ENCODE measurements at regions not wholly inside any gene's neighbourhood (a gene's known extent, or its start where the extent isn't known, plus 50 kb on each side); places are given as distances from the start of the nearest gene placed in this dataset.

DNA sequence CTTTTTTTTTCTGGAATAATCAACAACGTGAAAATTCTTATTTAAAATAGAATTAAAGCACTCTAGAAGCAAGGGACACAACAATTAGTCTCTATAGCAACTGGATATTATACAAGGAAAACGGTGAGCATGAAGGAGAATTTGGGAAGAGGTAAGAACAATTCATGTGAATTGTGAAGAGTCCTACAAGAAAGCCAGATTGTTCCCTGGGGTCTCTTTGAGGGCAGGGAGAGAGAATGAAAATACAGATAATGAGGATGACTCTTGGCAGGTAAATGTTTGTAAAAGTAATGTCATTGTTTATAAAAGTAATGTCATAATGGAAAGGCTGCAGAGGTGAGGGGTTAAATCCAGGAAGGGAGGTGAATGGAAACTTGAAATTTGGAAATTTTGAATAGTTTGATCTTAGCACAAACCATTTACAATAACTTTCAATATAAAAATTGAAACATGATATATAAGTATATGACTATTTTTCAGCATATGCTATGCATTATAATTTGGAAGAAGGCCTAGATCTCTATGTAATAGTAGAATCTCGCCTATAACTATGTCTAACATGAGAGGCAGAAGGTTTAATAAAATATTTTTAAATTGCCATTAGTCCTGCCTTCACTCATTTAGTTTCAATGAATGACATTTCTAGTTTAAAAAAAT lies 378.8 kb upstream of the DCN start:
- Mint-ChIP-seq H3K4me1 (ENCODE audit: low read depth) (no peaks in the 10 kb centered on the region), H3K9me3 (peaks cover 22% of the 10 kb centered on the region), H3K27ac (no peak overlapping the region), H3K36me3 (ENCODE audit: low read depth) (no peaks in the 10 kb centered on the region), H3K27me3 (no peaks in the 10 kb centered on the region), H3K4me3 (no peak overlapping the region)
- intact Hi-C loops (cut with micrococcal nuclease), result no loop called here

DNA sequence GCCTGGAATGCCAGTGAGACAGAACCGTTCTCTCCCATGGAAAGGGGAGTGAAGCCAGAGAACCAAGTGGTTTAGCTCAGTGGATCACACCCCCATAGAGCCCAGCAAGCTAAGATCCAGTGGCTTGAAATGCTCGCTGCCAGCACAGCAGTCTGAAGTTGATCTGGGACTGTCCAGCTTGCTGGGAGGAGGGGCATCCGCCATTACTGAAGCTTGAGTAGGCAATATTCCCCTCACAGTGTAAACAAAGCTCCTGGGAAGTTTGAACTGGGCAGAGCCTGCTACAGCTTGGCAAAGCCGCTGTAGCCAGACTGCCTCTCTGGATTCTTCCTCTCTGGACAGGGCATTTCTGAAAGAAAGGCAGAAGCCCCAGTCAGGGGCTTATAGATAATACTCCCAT lies 374.3 kb upstream of the DCN start:
- Mint-ChIP-seq H3K36me3 (ENCODE audit: low read depth) (no peaks in the 10 kb centered on the region), H3K4me3 (no peak overlapping the region), H3K4me1 (ENCODE audit: low read depth) (peaks cover 4% of the 10 kb centered on the region), H3K27ac (no peak overlapping the region), H3K9me3 (peaks cover 22% of the 10 kb centered on the region), H3K27me3 (no peaks in the 10 kb centered on the region)
- intact Hi-C loops (cut with micrococcal nuclease), result no loop called here

DNA sequence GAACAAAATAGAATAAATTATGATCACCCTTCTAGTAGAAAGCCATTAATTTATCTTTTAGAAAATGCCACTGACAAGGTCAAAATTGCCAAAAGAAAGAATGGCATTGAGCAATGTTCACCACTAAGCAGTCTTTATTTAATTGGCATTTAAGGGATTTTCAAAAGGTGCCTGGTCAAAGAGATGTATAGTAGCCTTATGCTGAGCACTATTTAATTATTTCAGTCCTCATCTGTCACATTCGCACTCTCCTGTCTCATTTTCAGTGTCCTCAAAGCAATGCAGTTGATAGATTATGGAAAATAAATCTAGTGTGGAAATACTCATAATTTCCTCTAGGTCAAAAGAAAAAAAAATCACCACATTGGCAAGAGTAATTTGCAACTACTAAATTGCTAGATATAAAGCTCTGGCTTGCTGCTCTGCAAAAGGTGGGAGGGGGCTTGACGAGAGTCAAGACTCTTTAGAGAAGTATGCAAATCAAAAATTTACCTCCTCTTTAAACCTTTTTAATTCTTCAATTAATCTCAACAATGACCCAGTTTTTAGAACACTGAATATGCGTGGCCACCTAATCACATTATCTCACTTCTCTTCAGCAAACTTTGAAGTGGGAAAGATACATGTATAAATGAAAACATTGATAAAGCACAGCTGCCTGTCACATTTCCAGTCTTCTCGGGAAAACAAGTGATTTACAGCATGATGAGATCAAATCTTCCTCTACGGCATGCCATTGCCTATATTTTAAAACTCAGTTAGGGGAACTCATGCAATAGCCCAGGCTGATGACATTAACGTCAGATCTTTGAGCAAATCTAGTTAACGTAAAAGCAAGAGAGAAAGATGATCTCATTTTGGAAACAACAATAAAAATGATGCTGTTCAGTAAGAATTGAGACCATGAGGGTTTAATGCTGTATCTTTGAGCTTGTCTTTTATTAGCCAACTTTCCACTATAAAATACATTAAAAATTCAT lies 373.1 kb upstream of the DCN start:
- Mint-ChIP-seq H3K27ac (no peak overlapping the region), H3K4me3 (no peak overlapping the region), H3K36me3 (ENCODE audit: low read depth) (no peaks in the 10 kb centered on the region), H3K27me3 (no peaks in the 10 kb centered on the region), H3K9me3 (peaks cover 22% of the 10 kb centered on the region), H3K4me1 (ENCODE audit: low read depth) (peaks cover 8% of the 10 kb centered on the region)
- intact Hi-C loops (cut with micrococcal nuclease), result no loop called here

DNA sequence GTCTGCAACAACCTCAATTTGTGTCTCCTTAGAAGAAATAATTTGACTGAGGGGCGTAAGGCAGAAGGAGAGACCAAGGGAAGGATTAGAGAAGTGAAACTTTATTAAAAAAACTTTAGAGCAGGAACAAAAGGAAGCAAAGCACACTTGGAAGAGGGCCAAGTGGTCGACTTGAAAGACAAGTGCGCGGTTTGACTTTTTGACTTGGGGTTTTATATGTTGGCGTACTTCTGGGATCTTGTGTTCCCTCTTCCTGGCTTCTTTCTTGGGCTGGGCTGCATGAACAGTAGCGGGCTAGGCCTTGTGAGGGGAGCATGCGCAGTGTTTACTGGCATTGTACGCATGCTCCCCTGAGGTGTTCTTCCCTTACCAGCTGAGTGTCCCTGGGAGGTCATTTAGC lies 369.3 kb upstream of the DCN start:
- peaks cover 14% of the 10 kb centered on the region for H3K9me3 Mint-ChIP-seq
- intact Hi-C loops (cut with micrococcal nuclease), result no loop called here
- H3K27ac Mint-ChIP-seq, result no peak overlapping the region
- H3K4me1 Mint-ChIP-seq (ENCODE audit: low read depth), result peaks cover 8% of the 10 kb centered on the region
- H3K27me3 Mint-ChIP-seq, result no peaks in the 10 kb centered on the region
- no peak overlapping the region for H3K4me3 Mint-ChIP-seq
- no peaks in the 10 kb centered on the region for H3K36me3 Mint-ChIP-seq (ENCODE audit: low read depth)

DNA sequence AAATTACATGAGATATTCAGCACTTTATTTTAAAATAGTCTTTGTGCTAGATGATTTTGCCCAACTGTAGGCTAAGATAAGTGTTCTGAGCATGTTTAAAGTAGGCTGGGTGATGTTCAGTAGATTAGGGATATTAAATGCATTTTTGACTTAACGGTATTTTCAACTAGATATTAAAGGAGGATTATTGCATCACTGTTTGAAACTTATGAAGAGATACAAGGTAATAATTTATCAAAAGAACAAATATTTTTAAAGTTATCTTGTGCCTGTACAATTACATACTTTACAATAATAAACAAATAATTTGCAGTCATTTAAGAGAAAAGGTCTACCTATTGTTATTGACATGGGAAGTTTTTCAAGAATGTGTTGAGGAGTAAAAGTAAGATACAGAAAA lies 368.6 kb upstream of the DCN start:
- no peak overlapping the region for H3K4me3 Mint-ChIP-seq
- no peak overlapping the region for H3K27ac Mint-ChIP-seq
- intact Hi-C loops (cut with micrococcal nuclease), result no loop called here
- no peaks in the 10 kb centered on the region for H3K27me3 Mint-ChIP-seq
- no peaks in the 10 kb centered on the region for H3K36me3 Mint-ChIP-seq (ENCODE audit: low read depth)
- H3K9me3 Mint-ChIP-seq, result peaks cover 19% of the 10 kb centered on the region
- peaks cover 8% of the 10 kb centered on the region for H3K4me1 Mint-ChIP-seq (ENCODE audit: low read depth)

DNA sequence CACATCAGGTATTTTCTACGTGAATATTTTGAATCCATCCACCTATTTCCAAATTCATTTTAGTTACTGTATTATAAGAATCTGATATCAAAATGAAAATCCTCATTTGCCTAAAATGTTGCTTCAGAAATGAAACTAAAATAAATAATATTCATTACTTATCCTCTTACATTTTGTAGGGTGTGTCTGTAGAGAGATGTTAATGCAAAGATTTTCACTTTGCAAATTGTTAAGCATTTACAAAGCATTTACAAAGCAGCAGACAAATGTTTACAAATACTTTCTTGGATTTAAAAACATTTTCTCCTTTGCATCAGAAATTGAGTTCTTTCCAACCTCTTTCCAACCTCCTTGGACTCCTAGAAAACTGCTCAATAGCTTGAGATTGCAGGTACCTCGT lies 360.0 kb upstream of the DCN start:
- H3K27ac Mint-ChIP-seq, result no peak overlapping the region
- peaks cover 21% of the 10 kb centered on the region for H3K9me3 Mint-ChIP-seq
- H3K27me3 Mint-ChIP-seq, result no peaks in the 10 kb centered on the region
- no peak overlapping the region for H3K4me3 Mint-ChIP-seq
- intact Hi-C loops (cut with micrococcal nuclease), result no loop called here
- no peaks in the 10 kb centered on the region for H3K4me1 Mint-ChIP-seq (ENCODE audit: low read depth)
- no peaks in the 10 kb centered on the region for H3K36me3 Mint-ChIP-seq (ENCODE audit: low read depth)

DNA sequence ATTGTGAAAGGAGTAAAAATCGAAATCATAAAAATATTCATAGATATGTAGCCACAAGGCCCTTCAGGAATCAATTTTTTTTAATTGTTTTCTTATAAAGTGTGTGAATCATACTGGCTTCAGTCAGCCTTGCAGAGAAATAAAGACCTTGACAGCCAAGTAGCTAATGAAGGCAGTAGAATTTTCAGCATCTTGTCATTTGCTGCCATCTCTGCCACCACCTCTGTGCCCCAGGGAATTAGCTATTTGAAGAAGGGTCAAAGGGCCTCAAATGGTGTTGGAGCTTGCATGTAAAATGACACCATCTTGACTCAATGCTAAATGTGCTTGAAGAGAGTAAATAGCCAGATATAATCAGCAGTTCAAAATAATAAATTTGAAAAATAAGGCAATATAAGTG lies 359.4 kb upstream of the DCN start:
- intact Hi-C loops (cut with micrococcal nuclease), result no loop called here
- Mint-ChIP-seq H3K4me1 (ENCODE audit: low read depth) (no peaks in the 10 kb centered on the region), H3K27me3 (no peaks in the 10 kb centered on the region), H3K27ac (no peak overlapping the region), H3K4me3 (no peak overlapping the region), H3K36me3 (ENCODE audit: low read depth) (no peaks in the 10 kb centered on the region), H3K9me3 (peaks cover 15% of the 10 kb centered on the region)

DNA sequence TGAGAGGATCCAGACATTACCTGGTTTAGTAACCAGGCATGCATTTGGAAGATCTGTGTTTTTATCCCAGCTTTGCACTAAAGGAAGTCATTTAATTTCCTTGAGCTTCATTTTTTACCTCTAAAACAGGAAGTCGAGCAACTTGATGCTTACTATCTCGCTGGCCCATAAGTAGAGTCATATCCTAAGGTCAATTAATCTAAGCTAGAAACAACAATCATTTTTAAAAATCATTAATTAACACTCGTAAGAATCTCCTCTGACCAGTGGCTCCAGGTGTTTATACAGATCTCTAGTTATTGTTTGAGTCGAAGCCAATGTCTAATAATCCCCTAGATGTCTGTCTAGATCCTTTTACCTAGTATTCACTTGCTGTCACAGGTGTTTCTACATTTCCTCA lies 355.8 kb upstream of the DCN start:
- H3K27ac Mint-ChIP-seq, result no peak overlapping the region
- no peak overlapping the region for H3K4me3 Mint-ChIP-seq
- intact Hi-C loops (cut with micrococcal nuclease), result no loop called here

DNA sequence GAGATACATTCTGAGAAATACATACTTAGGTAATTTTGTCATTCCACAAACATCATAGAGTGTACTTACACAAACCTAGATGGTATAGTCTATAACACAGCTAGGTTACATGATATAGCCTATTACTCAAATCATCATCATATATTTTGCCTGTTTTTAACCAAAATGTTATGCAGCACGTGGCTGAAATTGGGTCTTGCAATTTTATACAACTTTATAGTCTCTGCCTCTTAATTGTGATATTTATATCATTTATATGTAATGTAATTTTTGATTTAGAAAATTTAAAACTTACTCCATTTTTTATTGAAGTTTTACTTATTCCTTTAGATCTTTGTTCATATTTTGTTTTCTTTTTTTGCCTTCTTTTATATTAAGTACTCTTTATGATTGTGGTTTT lies 350.7 kb upstream of the DCN start:
- Mint-ChIP-seq H3K4me3 (no peak overlapping the region), H3K27ac (no peak overlapping the region), H3K36me3 (ENCODE audit: low read depth) (no peaks in the 10 kb centered on the region), H3K4me1 (ENCODE audit: low read depth) (no peaks in the 10 kb centered on the region), H3K9me3 (peaks cover 27% of the 10 kb centered on the region), H3K27me3 (no peaks in the 10 kb centered on the region)
- intact Hi-C loops (cut with micrococcal nuclease), result no loop called here

More for the DNA sequence above, 355.8 kb upstream of the DCN start:
- Mint-ChIP-seq H3K4me1 (ENCODE audit: low read depth) (no peaks in the 10 kb centered on the region), H3K27me3 (no peaks in the 10 kb centered on the region), H3K36me3 (ENCODE audit: low read depth) (no peaks in the 10 kb centered on the region), H3K9me3 (peaks cover 25% of the 10 kb centered on the region)

DNA sequence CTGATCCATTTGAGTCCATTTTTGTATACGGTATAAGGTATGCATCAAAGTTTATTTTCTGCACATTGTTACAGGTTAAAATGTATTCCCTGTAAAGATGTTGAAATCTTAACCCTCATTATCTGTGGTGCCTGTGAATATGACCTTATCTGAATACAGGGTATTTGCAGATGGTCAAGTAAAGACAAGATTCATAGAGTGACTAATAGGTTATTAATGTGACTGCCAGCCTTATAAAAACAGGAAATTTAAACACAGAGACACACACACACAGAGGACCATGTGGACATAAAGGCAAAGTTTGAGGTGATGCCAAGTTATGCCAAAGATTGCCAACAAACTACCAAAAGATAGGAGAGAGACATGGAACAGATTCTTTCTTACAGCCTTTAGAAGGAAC lies 347.2 kb upstream of the DCN start:
- intact Hi-C loops (cut with micrococcal nuclease), result no loop called here
- no peaks in the 10 kb centered on the region for H3K4me1 Mint-ChIP-seq (ENCODE audit: low read depth)
- no peaks in the 10 kb centered on the region for H3K36me3 Mint-ChIP-seq (ENCODE audit: low read depth)

DNA sequence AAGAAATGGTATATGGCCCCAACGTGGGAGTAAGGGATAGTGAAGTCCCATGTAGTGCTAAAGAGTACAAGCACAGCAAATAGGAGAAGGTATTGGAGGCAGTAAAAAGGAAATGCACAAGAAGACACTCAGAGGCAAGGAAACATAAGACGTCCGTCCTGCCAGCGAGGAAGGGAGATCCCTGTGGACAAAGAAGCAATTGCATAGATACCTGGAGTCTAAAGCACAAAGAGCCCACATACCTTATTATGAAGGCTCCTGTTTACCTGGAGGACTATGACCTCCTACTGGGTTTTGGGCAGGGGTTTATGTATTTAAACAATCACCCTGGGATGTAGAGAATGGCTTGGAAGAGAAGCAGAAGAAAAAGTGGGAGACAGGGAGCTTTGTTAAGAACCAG lies 341.2 kb upstream of the DCN start:
- H3K27ac Mint-ChIP-seq, result no peak overlapping the region
- no peaks in the 10 kb centered on the region for H3K27me3 Mint-ChIP-seq
- no peaks in the 10 kb centered on the region for H3K36me3 Mint-ChIP-seq (ENCODE audit: low read depth)
- no peaks in the 10 kb centered on the region for H3K9me3 Mint-ChIP-seq
- H3K4me3 Mint-ChIP-seq, result no peak overlapping the region
- intact Hi-C loops (cut with micrococcal nuclease), result no loop called here
- H3K4me1 Mint-ChIP-seq (ENCODE audit: low read depth), result no peaks in the 10 kb centered on the region

More for the DNA sequence above, 347.2 kb upstream of the DCN start:
- Mint-ChIP-seq H3K9me3 (peaks cover 16% of the 10 kb centered on the region), H3K4me3 (no peak overlapping the region), H3K27me3 (no peaks in the 10 kb centered on the region), H3K27ac (no peak overlapping the region)

DNA sequence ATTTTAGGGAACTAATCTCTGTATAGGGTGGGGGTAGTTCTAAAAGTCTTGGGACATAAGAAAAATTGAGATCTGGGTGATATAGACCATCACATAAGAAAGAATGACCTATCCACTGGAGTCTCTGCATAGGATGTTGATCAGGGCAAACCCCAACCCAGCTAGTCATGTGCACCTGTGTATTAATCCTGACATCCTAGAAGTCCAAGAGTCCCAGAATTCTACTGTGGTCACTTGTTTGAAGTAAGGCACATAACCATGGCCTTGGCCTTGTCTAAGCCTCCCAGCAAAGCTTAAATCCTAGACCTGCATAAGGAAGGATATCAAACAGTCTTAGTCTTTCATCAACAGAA lies 334.1 kb upstream of the DCN start:
- no peaks in the 10 kb centered on the region for H3K36me3 Mint-ChIP-seq (ENCODE audit: low read depth)
- no peaks in the 10 kb centered on the region for H3K4me1 Mint-ChIP-seq (ENCODE audit: low read depth)
- H3K4me3 Mint-ChIP-seq, result no peak overlapping the region
- no peak overlapping the region for H3K27ac Mint-ChIP-seq
- H3K27me3 Mint-ChIP-seq, result no peaks in the 10 kb centered on the region
- peaks cover 6% of the 10 kb centered on the region for H3K9me3 Mint-ChIP-seq
- intact Hi-C loops (cut with micrococcal nuclease), result no loop called here

DNA sequence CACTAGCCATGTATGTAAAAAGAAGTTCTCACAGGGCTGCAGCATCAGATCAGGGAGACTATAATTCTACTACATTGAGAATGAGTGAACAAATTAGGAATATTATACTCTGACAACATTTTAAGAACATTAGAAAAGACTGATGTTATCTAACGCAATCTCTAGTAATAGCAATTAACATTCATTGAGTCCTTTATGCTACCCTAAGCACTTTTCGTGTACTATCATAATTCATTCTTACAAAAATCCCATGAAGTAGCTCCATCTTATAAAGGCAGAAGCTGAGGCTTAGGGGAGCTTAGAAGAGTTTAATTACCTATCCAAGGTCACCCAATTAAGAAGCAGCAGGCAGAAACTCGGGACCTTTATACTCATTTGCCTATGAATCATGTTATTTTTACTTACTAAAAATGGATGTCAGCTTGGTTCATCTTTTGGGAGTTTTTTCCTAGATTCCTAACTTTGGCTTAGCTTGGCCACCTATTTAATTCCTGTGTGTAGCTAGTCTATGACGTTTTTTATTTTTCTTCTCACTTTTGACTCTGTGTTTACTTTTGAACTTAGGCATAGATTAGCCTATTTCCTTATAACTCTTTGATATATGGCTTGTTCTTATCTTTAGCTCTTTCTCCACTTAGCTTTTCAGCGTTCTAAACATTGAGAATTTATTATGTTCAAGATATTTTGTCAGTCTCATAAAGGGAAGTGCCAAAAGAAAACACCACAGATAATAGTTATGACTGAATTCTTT lies 333.5 kb upstream of the DCN start:
- H3K4me3 Mint-ChIP-seq, result no peak overlapping the region
- intact Hi-C loops (cut with micrococcal nuclease), result no loop called here

DNA sequence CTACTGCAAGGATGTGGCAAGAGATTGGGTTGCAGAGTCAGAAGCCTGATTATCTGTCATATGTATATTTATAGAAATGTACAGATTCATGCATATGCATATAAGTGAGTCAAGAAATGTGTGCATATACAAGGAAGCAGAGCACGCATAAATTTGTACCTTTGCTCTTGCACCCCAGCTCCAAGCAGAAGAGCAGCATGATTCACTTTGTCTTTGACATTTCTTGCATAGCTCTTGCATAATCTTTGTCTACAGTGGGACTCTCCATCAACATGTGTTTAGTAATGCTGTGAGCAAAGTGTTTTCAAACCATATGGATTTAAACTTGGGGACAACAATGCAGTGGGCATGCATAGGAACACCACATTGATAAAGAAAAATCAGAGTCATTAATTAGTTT lies 330.7 kb upstream of the DCN start:
- Mint-ChIP-seq H3K4me1 (ENCODE audit: low read depth) (no peaks in the 10 kb centered on the region), H3K4me3 (no peak overlapping the region), H3K27ac (no peak overlapping the region), H3K9me3 (peaks cover 6% of the 10 kb centered on the region), H3K27me3 (no peaks in the 10 kb centered on the region), H3K36me3 (ENCODE audit: low read depth) (no peaks in the 10 kb centered on the region)
- intact Hi-C loops (cut with micrococcal nuclease), result no loop called here

More for the DNA sequence above, 333.5 kb upstream of the DCN start:
- Mint-ChIP-seq H3K36me3 (ENCODE audit: low read depth) (no peaks in the 10 kb centered on the region), H3K4me1 (ENCODE audit: low read depth) (no peaks in the 10 kb centered on the region), H3K9me3 (peaks cover 6% of the 10 kb centered on the region), H3K27ac (no peak overlapping the region), H3K27me3 (no peaks in the 10 kb centered on the region)
